HL-60 (cell line): ENCODE measurements at regions not wholly inside any gene's neighbourhood (a gene's known extent, or its start where the extent isn't known, plus 50 kb on each side); places are given as distances from the start of the nearest gene placed in this dataset.

Experiments used
- DNase-seq, 2 experiments: peaks; one replicate each; pipeline ENCODE4 v3.0.0-alpha.2; 2010 to 2020; ENCODE audit warnings: low read depth in 1 of 2, low spot score in 1 of 2
- H3K27ac ChIP-seq: fragments of 250-450 bp; sonication (Bioruptor Pico); replicated peaks from 2 replicates; pipeline ENCODE4 v1.5.1; 2020; ENCODE audit warnings: mild to moderate bottlenecking, moderate library complexity
- H3K27me3 ChIP-seq: fragments of 250-450 bp; sonication (Bioruptor Pico); 2 replicates; pipeline ENCODE4 v1.5.1; 2021; ENCODE audit warnings: mild to moderate bottlenecking, moderate library complexity; ENCODE audit not compliant: insufficient read depth, poor library complexity, severe bottlenecking
- H3K4me3 ChIP-seq: replicated peaks from 2 replicates; pipeline ENCODE4 v1.5.1; 2011; ENCODE audit warnings: mild to moderate bottlenecking, control low read depth, low read length; ENCODE audit not compliant: insufficient read depth
- GABPA ChIP-seq: IDR thresholded peaks from 2 replicates; pipeline ENCODE4 v1.6.1; 2012; ENCODE audit warnings: low read depth
- POLR2AphosphoS5 ChIP-seq: IDR thresholded peaks from 2 replicates; pipeline ENCODE4 v1.6.1; 2012; ENCODE audit warnings: low read depth
- SPI1 ChIP-seq: IDR thresholded peaks from 2 replicates; pipeline ENCODE4 v1.6.1; 2012; ENCODE audit warnings: low read depth, mild to moderate bottlenecking, borderline replicate concordance
- TF ChIP-seq, protein P1 (sequence below): IDR thresholded peaks from one replicate; pipeline ENCODE4 v1.5.1; 2011; ENCODE audit warnings: low read length, control low read depth, inconsistent platforms; ENCODE audit not compliant: insufficient read depth
- TF ChIP-seq, protein P2 (sequence below): IDR thresholded peaks from 2 replicates; pipeline ENCODE4 v1.6.1; 2012; ENCODE audit warnings: low read depth; ENCODE audit not compliant: insufficient replicate concordance

DNA sequence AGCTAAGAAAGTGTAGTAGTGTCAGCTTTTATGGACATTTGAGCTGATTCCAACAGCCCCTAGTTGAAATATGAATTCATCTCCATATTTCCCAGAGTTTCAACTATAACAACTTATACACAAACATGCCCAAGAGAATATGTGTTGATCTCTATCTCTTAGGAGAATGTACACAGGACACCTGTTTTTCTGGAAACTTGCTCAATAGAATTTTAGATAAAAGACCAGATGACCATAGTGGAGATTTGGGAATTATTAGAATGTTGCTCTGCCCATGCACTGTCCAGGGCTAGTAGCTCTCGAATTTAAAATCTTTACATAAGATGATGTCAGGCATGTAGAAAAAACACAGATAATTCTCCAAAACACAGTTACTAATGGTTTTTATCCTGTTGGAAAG is 162.3 kb upstream of the VRK2 start:
- no peak for DNase-seq
- no peak overlapping the region for H3K4me3 ChIP-seq
- H3K27ac ChIP-seq: no peak overlapping the region
- no peaks in the 10 kb centered on the region for H3K27me3 ChIP-seq
- TF ChIP-seq GABPA: no peak
- no peak for TF ChIP-seq POLR2AphosphoS5
- TF ChIP-seq, protein P1, sequence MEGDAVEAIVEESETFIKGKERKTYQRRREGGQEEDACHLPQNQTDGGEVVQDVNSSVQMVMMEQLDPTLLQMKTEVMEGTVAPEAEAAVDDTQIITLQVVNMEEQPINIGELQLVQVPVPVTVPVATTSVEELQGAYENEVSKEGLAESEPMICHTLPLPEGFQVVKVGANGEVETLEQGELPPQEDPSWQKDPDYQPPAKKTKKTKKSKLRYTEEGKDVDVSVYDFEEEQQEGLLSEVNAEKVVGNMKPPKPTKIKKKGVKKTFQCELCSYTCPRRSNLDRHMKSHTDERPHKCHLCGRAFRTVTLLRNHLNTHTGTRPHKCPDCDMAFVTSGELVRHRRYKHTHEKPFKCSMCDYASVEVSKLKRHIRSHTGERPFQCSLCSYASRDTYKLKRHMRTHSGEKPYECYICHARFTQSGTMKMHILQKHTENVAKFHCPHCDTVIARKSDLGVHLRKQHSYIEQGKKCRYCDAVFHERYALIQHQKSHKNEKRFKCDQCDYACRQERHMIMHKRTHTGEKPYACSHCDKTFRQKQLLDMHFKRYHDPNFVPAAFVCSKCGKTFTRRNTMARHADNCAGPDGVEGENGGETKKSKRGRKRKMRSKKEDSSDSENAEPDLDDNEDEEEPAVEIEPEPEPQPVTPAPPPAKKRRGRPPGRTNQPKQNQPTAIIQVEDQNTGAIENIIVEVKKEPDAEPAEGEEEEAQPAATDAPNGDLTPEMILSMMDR: no peak
- TF ChIP-seq SPI1: no peak
- TF ChIP-seq, protein P2, sequence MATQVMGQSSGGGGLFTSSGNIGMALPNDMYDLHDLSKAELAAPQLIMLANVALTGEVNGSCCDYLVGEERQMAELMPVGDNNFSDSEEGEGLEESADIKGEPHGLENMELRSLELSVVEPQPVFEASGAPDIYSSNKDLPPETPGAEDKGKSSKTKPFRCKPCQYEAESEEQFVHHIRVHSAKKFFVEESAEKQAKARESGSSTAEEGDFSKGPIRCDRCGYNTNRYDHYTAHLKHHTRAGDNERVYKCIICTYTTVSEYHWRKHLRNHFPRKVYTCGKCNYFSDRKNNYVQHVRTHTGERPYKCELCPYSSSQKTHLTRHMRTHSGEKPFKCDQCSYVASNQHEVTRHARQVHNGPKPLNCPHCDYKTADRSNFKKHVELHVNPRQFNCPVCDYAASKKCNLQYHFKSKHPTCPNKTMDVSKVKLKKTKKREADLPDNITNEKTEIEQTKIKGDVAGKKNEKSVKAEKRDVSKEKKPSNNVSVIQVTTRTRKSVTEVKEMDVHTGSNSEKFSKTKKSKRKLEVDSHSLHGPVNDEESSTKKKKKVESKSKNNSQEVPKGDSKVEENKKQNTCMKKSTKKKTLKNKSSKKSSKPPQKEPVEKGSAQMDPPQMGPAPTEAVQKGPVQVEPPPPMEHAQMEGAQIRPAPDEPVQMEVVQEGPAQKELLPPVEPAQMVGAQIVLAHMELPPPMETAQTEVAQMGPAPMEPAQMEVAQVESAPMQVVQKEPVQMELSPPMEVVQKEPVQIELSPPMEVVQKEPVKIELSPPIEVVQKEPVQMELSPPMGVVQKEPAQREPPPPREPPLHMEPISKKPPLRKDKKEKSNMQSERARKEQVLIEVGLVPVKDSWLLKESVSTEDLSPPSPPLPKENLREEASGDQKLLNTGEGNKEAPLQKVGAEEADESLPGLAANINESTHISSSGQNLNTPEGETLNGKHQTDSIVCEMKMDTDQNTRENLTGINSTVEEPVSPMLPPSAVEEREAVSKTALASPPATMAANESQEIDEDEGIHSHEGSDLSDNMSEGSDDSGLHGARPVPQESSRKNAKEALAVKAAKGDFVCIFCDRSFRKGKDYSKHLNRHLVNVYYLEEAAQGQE: no peak

DNA sequence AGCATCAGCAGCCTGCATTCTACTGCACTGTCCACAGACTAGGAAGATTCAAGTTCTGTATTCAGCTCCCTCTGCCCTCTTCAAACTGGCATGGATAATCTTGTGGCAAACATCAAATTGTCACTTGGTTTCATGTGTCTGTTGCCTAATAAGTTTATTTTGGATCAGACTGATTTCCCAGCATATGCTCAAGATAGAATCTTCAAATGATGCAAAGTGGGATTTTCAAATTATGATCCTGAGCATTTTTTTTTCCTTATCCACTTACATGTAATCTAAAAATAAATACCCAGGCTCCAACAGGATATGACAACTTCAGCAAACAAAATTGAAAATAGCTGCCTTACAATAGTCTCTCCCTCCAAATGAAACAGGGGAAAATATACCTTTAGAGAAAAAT is 160.9 kb upstream of the VRK2 start:
- Histone ChIP-seq H3K4me3 (no peak overlapping the region), H3K27me3 (no peaks in the 10 kb centered on the region), H3K27ac (no peak overlapping the region)
- no peak for DNase-seq
- no peak for TF ChIP-seq POLR2AphosphoS5
- TF ChIP-seq, protein P1: no peak
- no peak for TF ChIP-seq SPI1
- TF ChIP-seq GABPA: no peak
- TF ChIP-seq, protein P2: no peak

DNA sequence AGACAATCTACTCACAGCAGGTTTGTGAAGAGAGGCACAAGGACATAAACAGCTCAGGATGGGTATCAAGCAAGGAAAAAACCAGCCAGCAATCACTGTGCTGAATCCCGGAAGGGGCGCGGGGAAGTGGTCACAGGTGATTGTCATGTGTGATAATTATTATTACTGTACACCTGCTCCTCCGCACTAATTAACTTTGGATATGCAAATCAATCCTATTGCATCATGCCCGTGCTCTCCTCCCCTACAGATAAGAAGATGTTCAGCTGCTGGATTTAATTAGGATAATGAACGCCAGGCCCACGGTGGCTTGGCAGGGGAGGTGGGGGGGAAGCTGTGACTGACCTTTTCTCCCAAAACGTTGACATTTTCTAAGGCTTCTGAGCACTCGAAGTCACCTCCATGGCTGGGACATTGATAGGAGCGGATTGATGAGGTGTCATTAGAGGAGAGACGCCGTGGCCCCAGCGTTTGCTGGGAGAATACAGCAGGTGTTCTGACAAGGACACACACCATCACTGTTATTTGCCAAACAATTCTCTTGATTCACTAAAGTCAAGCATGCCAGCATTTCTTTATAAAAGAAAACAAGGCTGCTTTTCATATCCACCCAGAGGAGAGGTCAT is 160.3 kb upstream of the VRK2 start:
- Histone ChIP-seq H3K27ac (no peak overlapping the region), H3K27me3 (no peaks in the 10 kb centered on the region), H3K4me3 (no peak overlapping the region)
- TF ChIP-seq POLR2AphosphoS5 (no peak), GABPA (no peak), SPI1 (no peak)
- TF ChIP-seq, protein P1: no peak
- TF ChIP-seq, protein P2: no peak
- no peak for DNase-seq
